ENCODE measurements at regions not wholly inside any gene's neighbourhood (a gene's known extent, or its start where the extent isn't known, plus 50 kb on each side); places are given as distances from the start of the nearest gene placed in this dataset.
"Not testable (repeated sequence)": the region's sequence is repeated elsewhere in the genome, so short reads cannot be mapped to it uniquely, and the experiment has no call there.

- DNase-seq (ENCODE audit: low spot score); H3K27me3 Mint-ChIP-seq; H3K27ac Mint-ChIP-seq: not testable (repeated sequence)
Measured at GRCh38 chr5:93682471-93683404, 58.7 kb downstream of the POU5F2 start.

GRCh38 chr5:93681432-93681831 lies 60.0 kb downstream of the POU5F2 start:
- H3K27me3 Mint-ChIP-seq = no peaks in the 10 kb centered on the region
- no peak overlapping the region for H3K27ac Mint-ChIP-seq
- DNase-seq (ENCODE audit: low spot score) = no peak
- ATAC-seq = no peak
- no peaks in the 10 kb centered on the region for H3K9me3 Mint-ChIP-seq
- no peak overlapping the region for H3K4me3 Mint-ChIP-seq
- H3K4me1 Mint-ChIP-seq (ENCODE audit: low read depth in 2 of 2) = no peaks in the 10 kb centered on the region
- H3K36me3 Mint-ChIP-seq = no peaks in the 10 kb centered on the region

More at GRCh38 chr5:93682471-93683404, 58.7 kb downstream of the POU5F2 start:
- H3K9me3 Mint-ChIP-seq; H3K4me3 Mint-ChIP-seq; ATAC-seq; H3K4me1 Mint-ChIP-seq (ENCODE audit: low read depth in 2 of 2); H3K36me3 Mint-ChIP-seq: not testable (repeated sequence)

DNA sequence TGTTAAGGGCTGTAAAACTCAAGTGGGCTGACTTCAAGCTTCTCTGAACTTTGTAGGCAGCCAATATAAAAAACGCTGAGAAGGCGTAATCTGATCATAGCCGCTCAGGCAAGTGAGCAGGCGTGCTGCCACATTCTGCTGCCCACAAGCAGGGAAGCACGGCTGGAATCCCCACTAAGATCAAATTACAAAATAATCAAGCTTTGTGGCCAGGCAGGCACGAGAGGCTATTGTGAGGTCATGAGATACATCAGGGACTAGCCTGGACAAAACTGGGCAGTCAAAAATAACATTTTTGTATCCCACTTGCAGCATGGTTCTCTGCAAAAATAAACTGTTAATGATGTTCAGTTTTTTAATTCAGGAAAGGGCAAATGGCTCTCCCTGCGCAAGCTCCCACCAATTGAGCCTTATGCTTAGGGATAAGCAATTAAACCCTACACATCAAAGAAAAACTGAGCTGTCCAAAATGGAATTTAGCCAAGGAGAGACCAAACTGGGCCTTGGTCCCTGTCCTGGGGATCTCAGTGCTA lies 64.0 kb downstream of the POU5F2 start:
- no peaks in the 10 kb centered on the region for H3K36me3 Mint-ChIP-seq
- H3K27ac Mint-ChIP-seq = no peak overlapping the region
- H3K9me3 Mint-ChIP-seq = no peaks in the 10 kb centered on the region
- ATAC-seq = no peak
- H3K27me3 Mint-ChIP-seq = no peaks in the 10 kb centered on the region
- peaks cover 5 to 8% of the 10 kb centered on the region in 2 donors for H3K4me1 Mint-ChIP-seq (ENCODE audit: low read depth in 2 of 2)
- no peak overlapping the region for H3K4me3 Mint-ChIP-seq
- no peak for DNase-seq (ENCODE audit: low spot score)

DNA sequence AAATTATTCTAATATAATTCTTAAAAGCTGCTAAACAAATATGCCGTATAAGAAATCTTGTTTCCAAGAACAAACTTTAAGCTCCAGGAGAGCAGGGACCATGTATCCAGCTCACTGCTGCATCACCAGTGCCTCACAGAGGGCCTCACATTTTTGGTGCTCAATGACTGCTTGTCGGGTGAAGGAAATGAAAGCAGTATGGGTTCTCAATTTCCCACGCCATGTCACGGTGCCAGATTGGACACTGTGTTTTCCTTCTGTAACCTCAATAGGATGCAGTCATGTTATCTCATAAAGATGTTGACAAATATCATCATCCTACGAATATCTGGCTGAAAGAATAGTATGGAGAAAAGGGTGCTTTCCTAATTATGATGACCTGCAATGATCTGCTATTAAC lies 64.7 kb downstream of the POU5F2 start:
- ATAC-seq (no peak), DNase-seq (ENCODE audit: low spot score) (no peak)
- H3K27ac Mint-ChIP-seq = no peak overlapping the region
- no peak overlapping the region for H3K4me3 Mint-ChIP-seq
- peaks cover 5 to 8% of the 10 kb centered on the region in 2 donors for H3K4me1 Mint-ChIP-seq (ENCODE audit: low read depth in 2 of 2)
- H3K27me3 Mint-ChIP-seq = no peaks in the 10 kb centered on the region
- no peaks in the 10 kb centered on the region for H3K36me3 Mint-ChIP-seq
- no peaks in the 10 kb centered on the region for H3K9me3 Mint-ChIP-seq

DNA sequence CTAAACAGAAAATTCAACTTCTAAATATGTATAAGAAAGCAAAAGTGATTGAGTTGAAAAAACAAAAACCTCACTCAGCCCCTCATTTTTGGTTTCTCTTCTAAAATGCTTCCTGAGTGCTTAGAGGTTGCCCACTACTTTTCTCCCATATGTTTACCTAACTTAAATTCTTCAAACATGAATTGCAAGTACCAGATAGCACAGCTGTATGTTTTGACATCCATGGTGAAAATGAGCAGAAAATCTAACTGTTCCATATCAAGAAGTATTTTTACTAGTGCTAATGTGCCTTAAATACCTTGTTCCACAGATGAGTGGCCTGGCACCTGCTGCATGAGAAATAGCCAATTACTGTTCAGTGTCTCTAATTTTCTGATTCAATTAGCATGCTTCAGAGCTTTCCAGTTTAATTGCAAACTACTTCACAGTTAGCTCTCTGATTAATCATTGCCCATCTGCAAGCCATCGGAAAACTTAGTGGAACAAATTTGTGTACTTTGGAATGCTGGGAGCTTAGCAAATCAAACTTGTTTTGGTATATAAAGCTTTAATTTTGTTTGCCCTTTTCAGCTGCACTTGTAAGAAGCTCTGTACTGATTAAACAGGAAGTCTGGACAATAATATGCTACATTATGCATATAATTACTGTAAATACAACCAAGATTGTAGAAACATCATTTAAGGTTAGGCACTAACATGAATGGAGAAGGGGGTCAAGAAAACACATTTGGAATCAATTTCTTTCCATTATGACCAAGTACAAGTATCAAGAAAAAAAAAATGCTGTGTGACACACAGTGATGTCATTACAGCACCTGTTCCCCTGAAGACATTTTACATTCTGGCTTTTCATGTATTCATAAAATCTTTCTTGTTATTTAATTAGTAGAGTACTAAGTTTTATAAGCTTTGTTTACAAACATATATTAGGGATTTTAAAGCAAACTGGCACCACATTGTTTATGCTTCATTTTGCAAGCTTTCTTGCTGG lies 65.6 kb downstream of the POU5F2 start:
- ATAC-seq (no peak), DNase-seq (ENCODE audit: low spot score) (no peak)
- Mint-ChIP-seq H3K27ac (no peak overlapping the region), H3K4me1 (ENCODE audit: low read depth in 2 of 2) (peaks cover 5 to 8% of the 10 kb centered on the region in 2 donors), H3K4me3 (no peak overlapping the region), H3K36me3 (no peaks in the 10 kb centered on the region), H3K9me3 (no peaks in the 10 kb centered on the region), H3K27me3 (no peaks in the 10 kb centered on the region)

DNA sequence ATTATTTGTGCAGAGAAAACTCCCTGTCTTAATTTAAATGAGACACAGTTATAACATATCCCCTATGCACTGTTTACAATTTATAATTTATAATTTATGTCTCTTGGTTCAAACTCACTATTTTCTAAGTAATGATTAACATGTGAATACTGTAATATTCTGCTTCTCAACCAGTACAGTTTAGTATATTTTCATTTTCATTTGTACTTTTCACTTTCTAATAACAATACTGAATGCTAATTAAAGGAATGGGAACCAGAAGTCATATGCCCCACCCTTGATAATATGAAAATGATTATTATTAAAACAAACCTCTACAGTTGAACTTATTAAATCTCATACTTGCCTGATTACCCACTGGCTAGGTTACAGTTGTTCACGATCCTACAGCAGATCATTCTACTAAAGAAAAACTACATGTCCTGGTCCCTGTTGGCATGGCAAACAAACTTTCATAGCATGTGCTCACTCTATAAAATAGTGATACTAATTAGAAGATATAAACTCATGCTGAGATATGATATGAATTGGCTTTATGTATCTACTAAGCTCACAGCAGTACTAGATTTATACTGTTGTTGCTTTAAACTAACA lies 66.4 kb downstream of the POU5F2 start:
- ATAC-seq (no peak), DNase-seq (ENCODE audit: low spot score) (no peak)
- peaks cover 3% of the 10 kb centered on the region for H3K36me3 Mint-ChIP-seq
- no peak overlapping the region for H3K4me3 Mint-ChIP-seq
- H3K9me3 Mint-ChIP-seq = no peaks in the 10 kb centered on the region
- no peak overlapping the region for H3K27ac Mint-ChIP-seq
- peaks cover 8 to 10% of the 10 kb centered on the region in 2 donors for H3K4me1 Mint-ChIP-seq (ENCODE audit: low read depth in 2 of 2)
- H3K27me3 Mint-ChIP-seq = no peaks in the 10 kb centered on the region

- Mint-ChIP-seq H3K27me3 (no peaks in the 10 kb centered on the region), H3K9me3 (no peaks in the 10 kb centered on the region), H3K36me3 (peaks cover 4% of the 10 kb centered on the region), H3K27ac (no peak overlapping the region), H3K4me1 (ENCODE audit: low read depth in 2 of 2) (peaks cover 10 to 12% of the 10 kb centered on the region in 2 donors), H3K4me3 (no peak overlapping the region)
- DNase-seq (ENCODE audit: low spot score) (no peak), ATAC-seq (no peak)
Measured at GRCh38 chr5:93674138-93674537, 67.3 kb downstream of the POU5F2 start.

DNA sequence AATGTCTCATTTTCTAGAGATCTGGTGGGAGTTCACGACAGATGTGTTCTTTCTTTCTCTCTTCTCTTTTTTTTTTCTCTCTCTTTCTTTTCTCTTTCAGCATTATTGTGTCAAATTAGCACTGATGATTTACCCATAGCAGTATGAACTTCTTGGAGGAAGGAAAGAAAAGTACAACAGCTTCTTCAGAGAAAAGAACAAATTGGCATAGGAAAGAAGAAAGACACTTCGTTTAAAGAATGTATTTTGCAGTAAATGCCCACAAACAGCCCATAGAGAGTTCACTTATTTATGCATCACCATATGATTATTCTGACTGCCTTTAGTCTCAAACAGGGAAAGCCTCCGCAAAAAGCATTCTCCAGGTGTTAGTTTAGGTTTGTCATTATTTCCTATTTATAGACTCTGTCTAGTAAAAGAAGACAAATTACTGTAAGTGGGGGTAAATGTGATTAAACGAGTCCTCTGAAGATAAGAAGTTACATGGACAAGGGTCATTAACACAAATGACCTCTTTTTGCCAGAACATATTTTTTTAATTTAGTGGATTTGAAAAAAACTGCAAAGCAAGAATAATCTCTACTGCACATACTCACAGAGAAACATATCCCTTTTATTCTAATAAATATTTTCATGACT lies 68.0 kb downstream of the POU5F2 start:
- H3K9me3 Mint-ChIP-seq = no peaks in the 10 kb centered on the region
- ATAC-seq = no peak
- no peak overlapping the region for H3K4me3 Mint-ChIP-seq
- no peak for DNase-seq (ENCODE audit: low spot score)
- H3K4me1 Mint-ChIP-seq (ENCODE audit: low read depth in 2 of 2) = peaks cover 10 to 12% of the 10 kb centered on the region in 2 donors
- H3K27ac Mint-ChIP-seq = no peak overlapping the region
- H3K27me3 Mint-ChIP-seq = no peaks in the 10 kb centered on the region
- H3K36me3 Mint-ChIP-seq = peaks cover 4% of the 10 kb centered on the region

DNA sequence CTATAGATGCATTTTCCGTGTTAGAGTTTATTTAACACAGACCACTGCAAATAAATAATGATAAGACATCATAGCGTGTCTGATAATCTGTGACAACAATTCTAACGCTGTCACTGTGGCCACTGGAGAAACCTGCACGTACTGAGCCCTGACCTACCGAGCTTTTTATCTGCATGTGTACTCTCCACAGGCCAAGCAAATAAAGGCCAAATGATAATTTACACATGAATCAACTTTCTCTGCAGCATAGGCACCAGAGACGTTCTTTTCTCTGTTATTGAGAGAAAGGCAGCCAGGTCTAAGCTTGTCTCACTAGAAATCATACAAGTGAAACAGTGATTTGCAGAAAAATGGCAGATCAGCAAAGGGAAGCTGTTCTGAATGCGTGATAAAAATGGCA lies 75.8 kb downstream of the POU5F2 start:
- Mint-ChIP-seq H3K27ac (no peak overlapping the region), H3K4me1 (ENCODE audit: low read depth in 2 of 2) (peaks cover 4 to 5% of the 10 kb centered on the region in 2 donors), H3K36me3 (peaks cover 4% of the 10 kb centered on the region), H3K27me3 (no peaks in the 10 kb centered on the region), H3K9me3 (no peaks in the 10 kb centered on the region), H3K4me3 (no peak overlapping the region)
- DNase-seq (ENCODE audit: low spot score) = no peak
- no peak for ATAC-seq

GRCh38 chr5:93660677-93661076 lies 77.7 kb downstream of the NR2F1 start:
- ATAC-seq (no peak), DNase-seq (ENCODE audit: low spot score) (no peak)
- Mint-ChIP-seq H3K27me3 (no peaks in the 10 kb centered on the region), H3K36me3 (no peaks in the 10 kb centered on the region), H3K4me1 (ENCODE audit: low read depth in 2 of 2) (no peaks in the 10 kb centered on the region), H3K27ac (no peak overlapping the region), H3K4me3 (no peak overlapping the region), H3K9me3 (no peaks in the 10 kb centered on the region)

DNA sequence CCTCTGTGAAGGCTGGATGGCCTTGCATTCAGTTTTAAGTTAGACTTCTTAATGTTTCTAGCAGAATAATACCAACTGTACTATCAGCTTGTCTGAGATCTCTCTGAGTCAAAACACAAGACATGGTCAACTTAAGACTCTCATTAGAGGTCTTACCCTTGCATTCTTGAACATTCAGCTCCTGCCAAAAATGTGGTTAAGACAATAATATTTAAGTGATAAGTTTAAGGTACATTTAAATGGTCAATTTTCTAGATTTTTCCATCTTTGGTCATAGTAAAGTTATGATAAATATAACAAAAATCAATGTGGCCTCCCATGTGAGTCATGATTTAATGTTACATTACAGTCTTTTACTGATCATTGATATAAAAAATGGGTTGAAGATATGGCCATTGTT lies 75.0 kb downstream of the NR2F1 start:
- no peak for ATAC-seq
- no peaks in the 10 kb centered on the region for H3K4me1 Mint-ChIP-seq (ENCODE audit: low read depth in 2 of 2)
- H3K27ac Mint-ChIP-seq = no peak overlapping the region
- H3K27me3 Mint-ChIP-seq = no peaks in the 10 kb centered on the region
- DNase-seq (ENCODE audit: low spot score) = no peak
- H3K4me3 Mint-ChIP-seq = no peak overlapping the region
- no peaks in the 10 kb centered on the region for H3K9me3 Mint-ChIP-seq
- no peaks in the 10 kb centered on the region for H3K36me3 Mint-ChIP-seq

DNA sequence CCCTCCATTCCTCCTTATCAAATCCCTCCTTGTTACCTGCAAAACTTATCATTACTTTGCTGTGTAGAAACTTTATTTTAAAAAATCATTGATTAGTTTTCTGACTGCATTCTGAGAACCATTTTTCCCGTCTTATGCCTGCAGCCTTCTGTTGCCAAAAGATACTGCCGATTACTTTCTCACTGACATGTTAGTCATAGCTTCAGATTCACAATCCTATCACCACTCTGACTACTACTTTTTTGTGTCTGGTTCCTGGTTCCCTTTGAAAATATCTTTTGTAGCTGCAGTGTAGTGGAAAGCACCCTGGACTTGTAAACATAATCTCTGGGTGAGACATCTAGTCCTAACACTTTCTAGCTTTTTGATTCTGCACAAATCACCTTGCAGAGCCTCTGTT lies 71.7 kb downstream of the NR2F1 start:
- no peaks in the 10 kb centered on the region for H3K27me3 Mint-ChIP-seq
- no peaks in the 10 kb centered on the region for H3K9me3 Mint-ChIP-seq
- no peak overlapping the region for H3K27ac Mint-ChIP-seq
- H3K36me3 Mint-ChIP-seq = no peaks in the 10 kb centered on the region
- H3K4me1 Mint-ChIP-seq (ENCODE audit: low read depth in 2 of 2) = peaks cover 8% of the 10 kb centered on the region in 2 donors
- ATAC-seq (no peak), DNase-seq (ENCODE audit: low spot score) (no peak)
- H3K4me3 Mint-ChIP-seq = no peak overlapping the region

DNA sequence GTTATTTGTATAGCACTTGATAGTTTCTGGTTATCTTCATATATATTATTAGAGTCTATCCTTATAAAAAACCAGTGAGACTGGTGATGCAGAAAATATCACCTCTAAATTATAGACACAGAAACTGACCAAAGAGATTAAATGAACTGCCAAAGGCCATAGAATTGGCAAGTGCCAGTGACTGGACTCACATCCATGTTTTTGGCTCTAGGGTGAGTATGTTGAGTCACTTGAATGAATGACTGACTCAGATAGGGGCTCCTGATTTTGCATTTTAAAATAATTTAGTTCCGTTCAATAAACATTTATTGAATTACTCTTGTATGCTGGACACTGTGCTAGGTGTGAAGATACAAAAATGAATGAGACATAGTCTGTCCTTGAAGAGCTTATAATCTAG lies 70.7 kb downstream of the NR2F1 start:
- H3K9me3 Mint-ChIP-seq = no peaks in the 10 kb centered on the region
- no peaks in the 10 kb centered on the region for H3K36me3 Mint-ChIP-seq
- DNase-seq (ENCODE audit: low spot score) (no peak), ATAC-seq (no peak)
- H3K4me1 Mint-ChIP-seq (ENCODE audit: low read depth in 2 of 2) = peaks cover 9 to 10% of the 10 kb centered on the region in 2 donors
- H3K4me3 Mint-ChIP-seq = no peak overlapping the region
- no peak overlapping the region for H3K27ac Mint-ChIP-seq
- H3K27me3 Mint-ChIP-seq = no peaks in the 10 kb centered on the region

All from natural killer cell treated with Interleukin-12 subunit alpha and Interleukin-12 subunit beta and Interleukin-15 and Interleukin-18, amount 100 ng/mL, for 72 hours (primary cell).